ENCODE measurements at regions not wholly inside any gene's neighbourhood (a gene's known extent, or its start where the extent isn't known, plus 50 kb on each side); places are given as distances from the start of the nearest gene placed in this dataset.

DNA sequence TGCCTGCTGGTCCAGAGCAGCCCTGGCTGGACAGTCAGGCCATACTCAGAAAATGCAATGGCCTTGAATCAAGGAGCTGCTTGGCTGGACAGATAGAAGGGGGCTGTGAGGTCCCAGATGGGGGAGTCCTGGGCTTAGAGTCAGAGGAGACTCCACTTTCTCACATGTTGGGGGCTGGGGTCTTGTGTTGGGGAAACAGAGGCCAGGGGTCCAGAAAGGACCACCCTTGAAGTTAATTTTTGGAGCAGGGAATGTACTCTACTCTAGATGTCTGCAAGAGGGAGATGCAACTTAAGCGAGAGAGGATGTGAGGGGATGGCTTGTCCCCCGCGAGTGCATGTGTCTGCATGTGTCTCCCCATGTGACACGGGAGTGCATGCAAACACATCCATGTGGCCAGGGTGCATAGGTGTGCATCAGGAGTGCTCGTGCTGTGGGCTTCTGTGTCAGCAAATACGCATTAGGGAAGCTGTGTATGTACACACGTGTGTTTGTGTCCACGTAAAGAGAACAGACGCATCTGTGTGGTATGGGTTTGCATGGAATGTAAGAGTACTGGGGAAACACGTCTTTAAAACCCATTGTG is 303.2 kb downstream of the MYCN start:
- no peaks in the 10 kb centered on the region for H3K4me1 ChIP-seq (ENCODE audit: control insufficient read depth, insufficient read depth, low read length)
- H3K4me3 ChIP-seq (ENCODE audit: low read depth, low read length): no peak overlapping the region
- H3K27ac ChIP-seq (ENCODE audit: extremely low read depth, low read depth, low read length): no peak overlapping the region
- H3K36me3 ChIP-seq (ENCODE audit: control insufficient read depth in 2 of 2, insufficient read depth in 1 of 2, low read length in 2 of 2): no peaks in the 10 kb centered on the region
- POLR2A ChIA-PET: no interaction called here
- CTCF ChIA-PET: interaction anchor here (0.9 kb wide), 1 partner anchor 16 kb away, joined by 4 read pairs; no protein-coding TSS in a partner anchor
- H3K9me3 ChIP-seq (ENCODE audit: control insufficient read depth, insufficient read depth, low read depth, low read length): no peaks in the 10 kb centered on the region
- no peak for TF ChIP-seq ZNF37A (tag by site-specific recombination; IDR thresholded peaks at IDR 0.05)
- TF ChIP-seq, protein P1, sequence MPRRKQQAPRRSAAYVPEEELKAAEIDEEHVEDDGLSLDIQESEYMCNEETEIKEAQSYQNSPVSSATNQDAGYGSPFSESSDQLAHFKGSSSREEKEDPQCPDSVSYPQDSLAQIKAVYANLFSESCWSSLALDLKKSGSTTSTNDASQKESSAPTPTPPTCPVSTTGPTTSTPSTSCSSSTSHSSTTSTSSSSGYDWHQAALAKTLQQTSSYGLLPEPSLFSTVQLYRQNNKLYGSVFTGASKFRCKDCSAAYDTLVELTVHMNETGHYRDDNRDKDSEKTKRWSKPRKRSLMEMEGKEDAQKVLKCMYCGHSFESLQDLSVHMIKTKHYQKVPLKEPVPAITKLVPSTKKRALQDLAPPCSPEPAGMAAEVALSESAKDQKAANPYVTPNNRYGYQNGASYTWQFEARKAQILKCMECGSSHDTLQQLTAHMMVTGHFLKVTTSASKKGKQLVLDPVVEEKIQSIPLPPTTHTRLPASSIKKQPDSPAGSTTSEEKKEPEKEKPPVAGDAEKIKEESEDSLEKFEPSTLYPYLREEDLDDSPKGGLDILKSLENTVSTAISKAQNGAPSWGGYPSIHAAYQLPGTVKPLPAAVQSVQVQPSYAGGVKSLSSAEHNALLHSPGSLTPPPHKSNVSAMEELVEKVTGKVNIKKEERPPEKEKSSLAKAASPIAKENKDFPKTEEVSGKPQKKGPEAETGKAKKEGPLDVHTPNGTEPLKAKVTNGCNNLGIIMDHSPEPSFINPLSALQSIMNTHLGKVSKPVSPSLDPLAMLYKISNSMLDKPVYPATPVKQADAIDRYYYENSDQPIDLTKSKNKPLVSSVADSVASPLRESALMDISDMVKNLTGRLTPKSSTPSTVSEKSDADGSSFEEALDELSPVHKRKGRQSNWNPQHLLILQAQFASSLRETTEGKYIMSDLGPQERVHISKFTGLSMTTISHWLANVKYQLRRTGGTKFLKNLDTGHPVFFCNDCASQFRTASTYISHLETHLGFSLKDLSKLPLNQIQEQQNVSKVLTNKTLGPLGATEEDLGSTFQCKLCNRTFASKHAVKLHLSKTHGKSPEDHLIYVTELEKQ (tag by site-specific recombination; IDR thresholded peaks at IDR 0.05; ENCODE audit: borderline replicate concordance): no peak
- TF ChIP-seq ZNF701 (tag by site-specific recombination; IDR thresholded peaks at IDR 0.05): no peak
- no peak for TF ChIP-seq FEZF1 (tag by site-specific recombination; IDR thresholded peaks at IDR 0.05)
- TF ChIP-seq, protein P2, sequence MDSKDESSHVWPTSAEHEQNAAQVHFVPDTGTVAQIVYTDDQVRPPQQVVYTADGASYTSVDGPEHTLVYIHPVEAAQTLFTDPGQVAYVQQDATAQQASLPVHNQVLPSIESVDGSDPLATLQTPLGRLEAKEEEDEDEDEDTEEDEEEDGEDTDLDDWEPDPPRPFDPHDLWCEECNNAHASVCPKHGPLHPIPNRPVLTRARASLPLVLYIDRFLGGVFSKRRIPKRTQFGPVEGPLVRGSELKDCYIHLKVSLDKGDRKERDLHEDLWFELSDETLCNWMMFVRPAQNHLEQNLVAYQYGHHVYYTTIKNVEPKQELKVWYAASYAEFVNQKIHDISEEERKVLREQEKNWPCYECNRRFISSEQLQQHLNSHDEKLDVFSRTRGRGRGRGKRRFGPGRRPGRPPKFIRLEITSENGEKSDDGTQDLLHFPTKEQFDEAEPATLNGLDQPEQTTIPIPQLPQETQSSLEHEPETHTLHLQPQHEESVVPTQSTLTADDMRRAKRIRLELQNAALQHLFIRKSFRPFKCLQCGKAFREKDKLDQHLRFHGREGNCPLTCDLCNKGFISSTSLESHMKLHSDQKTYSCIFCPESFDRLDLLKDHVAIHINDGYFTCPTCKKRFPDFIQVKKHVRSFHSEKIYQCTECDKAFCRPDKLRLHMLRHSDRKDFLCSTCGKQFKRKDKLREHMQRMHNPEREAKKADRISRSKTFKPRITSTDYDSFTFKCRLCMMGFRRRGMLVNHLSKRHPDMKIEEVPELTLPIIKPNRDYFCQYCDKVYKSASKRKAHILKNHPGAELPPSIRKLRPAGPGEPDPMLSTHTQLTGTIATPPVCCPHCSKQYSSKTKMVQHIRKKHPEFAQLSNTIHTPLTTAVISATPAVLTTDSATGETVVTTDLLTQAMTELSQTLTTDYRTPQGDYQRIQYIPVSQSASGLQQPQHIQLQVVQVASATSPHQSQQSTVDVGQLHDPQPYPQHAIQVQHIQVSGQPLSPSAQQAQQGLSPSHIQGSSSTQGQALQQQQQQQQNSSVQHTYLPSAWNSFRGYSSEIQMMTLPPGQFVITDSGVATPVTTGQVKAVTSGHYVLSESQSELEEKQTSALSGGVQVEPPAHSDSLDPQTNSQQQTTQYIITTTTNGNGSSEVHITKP (tag by site-specific recombination; IDR thresholded peaks at IDR 0.05): no peak
- TF ChIP-seq ZNF202 (tag by site-specific recombination; IDR thresholded peaks at IDR 0.05; ENCODE audit: borderline replicate concordance): no peak

DNA sequence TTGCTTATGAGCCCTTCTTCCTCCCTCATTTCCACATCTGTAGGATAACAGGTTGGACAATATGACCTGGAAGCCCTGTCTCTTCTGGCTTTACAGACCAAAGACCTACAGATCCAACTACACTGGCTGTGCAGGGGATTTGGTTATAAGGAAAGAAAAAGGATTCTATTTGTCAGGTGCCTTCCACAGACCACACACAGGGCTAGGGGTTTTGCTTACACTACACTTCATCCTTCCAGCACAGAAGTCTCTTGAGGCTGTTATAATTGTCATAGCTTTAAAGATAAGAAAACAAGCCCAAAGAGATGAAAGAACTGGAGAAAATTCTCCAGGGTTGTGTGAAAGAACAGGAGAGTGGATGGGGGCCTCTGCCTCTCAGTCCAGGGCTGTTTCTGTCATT is 302.6 kb downstream of the MYCN start:
- Histone ChIP-seq H3K4me1 (ENCODE audit: control insufficient read depth, insufficient read depth, low read length) (no peaks in the 10 kb centered on the region), H3K9me3 (ENCODE audit: control insufficient read depth, insufficient read depth, low read depth, low read length) (no peaks in the 10 kb centered on the region), H3K4me3 (ENCODE audit: low read depth, low read length) (no peak overlapping the region), H3K36me3 (ENCODE audit: control insufficient read depth in 2 of 2, insufficient read depth in 1 of 2, low read length in 2 of 2) (no peaks in the 10 kb centered on the region), H3K27ac (ENCODE audit: extremely low read depth, low read depth, low read length) (no peak overlapping the region)
- ChIA-PET CTCF (no interaction called here), POLR2A (no interaction called here)
- TF ChIP-seq ZNF843 (tag by site-specific recombination; IDR thresholded peaks at IDR 0.05): no peak
- TF ChIP-seq, protein P3, sequence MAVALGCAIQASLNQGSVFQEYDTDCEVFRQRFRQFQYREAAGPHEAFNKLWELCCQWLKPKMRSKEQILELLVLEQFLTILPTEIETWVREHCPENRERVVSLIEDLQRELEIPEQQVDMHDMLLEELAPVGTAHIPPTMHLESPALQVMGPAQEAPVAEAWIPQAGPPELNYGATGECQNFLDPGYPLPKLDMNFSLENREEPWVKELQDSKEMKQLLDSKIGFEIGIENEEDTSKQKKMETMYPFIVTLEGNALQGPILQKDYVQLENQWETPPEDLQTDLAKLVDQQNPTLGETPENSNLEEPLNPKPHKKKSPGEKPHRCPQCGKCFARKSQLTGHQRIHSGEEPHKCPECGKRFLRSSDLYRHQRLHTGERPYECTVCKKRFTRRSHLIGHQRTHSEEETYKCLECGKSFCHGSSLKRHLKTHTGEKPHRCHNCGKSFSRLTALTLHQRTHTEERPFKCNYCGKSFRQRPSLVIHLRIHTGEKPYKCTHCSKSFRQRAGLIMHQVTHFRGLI (tag by site-specific recombination; IDR thresholded peaks at IDR 0.05): no peak
- TF ChIP-seq ZNF677 (tag by site-specific recombination; IDR thresholded peaks at IDR 0.05): no peak
- TF ChIP-seq ZNF561 (tag by site-specific recombination; IDR thresholded peaks at IDR 0.05; ENCODE audit: borderline replicate concordance): no peak
- TF ChIP-seq ZNF404 (tag by site-specific recombination; IDR thresholded peaks at IDR 0.05): no peak
- no peak for TF ChIP-seq ZNF202 (tag by site-specific recombination; IDR thresholded peaks at IDR 0.05; ENCODE audit: borderline replicate concordance)
- TF ChIP-seq ZNF274 (IDR thresholded peaks at IDR 0.05; ENCODE audit: low read length): no peak
- TF ChIP-seq ZNF274 (tag by site-specific recombination; IDR thresholded peaks at IDR 0.05; ENCODE audit: borderline replicate concordance): no peak
- no peak for TF ChIP-seq TRIM28 (IDR thresholded peaks at IDR 0.05; ENCODE audit: borderline replicate concordance, low read length)
- no peak for TF ChIP-seq ZNF792 (tag by site-specific recombination; IDR thresholded peaks at IDR 0.05)
- no peak for TF ChIP-seq ZNF157 (tag by site-specific recombination; IDR thresholded peaks at IDR 0.05)
- no peak for TF ChIP-seq ZSCAN23 (tag by site-specific recombination; IDR thresholded peaks at IDR 0.05)
